Skeletal muscle tissue (tissue), 3 donors: ENCODE measurements at regions not wholly inside any gene's neighbourhood (a gene's known extent, or its start where the extent isn't known, plus 50 kb on each side); places are given as distances from the start of the nearest gene placed in this dataset.

ENCODE experiments used
- H3K27ac ChIP-seq: one replicate; pipeline ENCODE4 v1.7.0; 2013; ENCODE audit warnings: mild to moderate bottlenecking, low read depth, low read length, inconsistent platforms
- H3K27me3 ChIP-seq, 3 donors: one replicate each; pipeline ENCODE4 v1.7.0; 2013; ENCODE audit warnings: low read length in 3 of 3; ENCODE audit not compliant: control insufficient read depth in 3 of 3, insufficient read depth in 3 of 3
- H3K36me3 ChIP-seq, 3 donors: one replicate each; pipeline ENCODE4 v1.7.0; 2013; ENCODE audit warnings: low read length in 3 of 3; ENCODE audit not compliant: control insufficient read depth in 3 of 3, insufficient read depth in 3 of 3
- H3K4me1 ChIP-seq, 3 donors: one replicate each; pipeline ENCODE4 v1.7.0; 2013; ENCODE audit warnings: low read length in 3 of 3, mild to moderate bottlenecking in 3 of 3; ENCODE audit not compliant: control insufficient read depth in 3 of 3, insufficient read depth in 3 of 3
- H3K4me3 ChIP-seq, 3 donors: one replicate each; pipeline ENCODE4 v1.7.0; 2013; ENCODE audit warnings: low read length in 3 of 3
- H3K9ac ChIP-seq, 3 donors: one replicate each; pipeline ENCODE4 v1.7.0; 2013; ENCODE audit warnings: low read length in 3 of 3, mild to moderate bottlenecking in 3 of 3, moderate library complexity in 2 of 3, low read depth in 1 of 3
- H3K9me3 ChIP-seq, 3 donors: one replicate each; pipeline ENCODE4 v1.7.0; 2013; ENCODE audit warnings: low read length in 3 of 3; ENCODE audit not compliant: control insufficient read depth in 3 of 3
- donor health status: Osteomylitis.

DNA sequence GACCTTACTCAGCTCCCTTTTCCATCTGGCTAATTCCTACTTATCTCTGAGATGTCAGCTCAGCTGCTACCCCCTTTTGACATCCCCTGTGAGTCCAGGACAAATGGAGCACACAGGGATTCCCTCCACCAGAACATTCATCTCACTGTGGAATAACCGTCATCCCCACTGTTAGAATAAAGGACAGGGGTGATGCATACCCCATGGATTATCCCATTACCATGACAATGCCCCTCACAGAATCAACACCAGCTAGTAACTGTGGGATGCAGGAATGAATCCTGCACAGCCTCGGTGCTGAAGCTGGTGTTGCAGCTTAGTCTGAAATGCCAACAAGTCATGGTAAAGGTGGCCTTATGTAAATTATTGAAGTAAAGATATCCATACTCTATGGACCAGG is 624.8 kb upstream of the RAB6C start:
- Histone ChIP-seq H3K27me3 (no peaks in the 10 kb centered on the region), H3K36me3 (no peaks in the 10 kb centered on the region), H3K9ac (no peak overlapping the region), H3K4me1 (no peaks in the 10 kb centered on the region), H3K4me3 (no peak overlapping the region), H3K27ac (no peak overlapping the region), H3K9me3 (no peaks in the 10 kb centered on the region)

DNA sequence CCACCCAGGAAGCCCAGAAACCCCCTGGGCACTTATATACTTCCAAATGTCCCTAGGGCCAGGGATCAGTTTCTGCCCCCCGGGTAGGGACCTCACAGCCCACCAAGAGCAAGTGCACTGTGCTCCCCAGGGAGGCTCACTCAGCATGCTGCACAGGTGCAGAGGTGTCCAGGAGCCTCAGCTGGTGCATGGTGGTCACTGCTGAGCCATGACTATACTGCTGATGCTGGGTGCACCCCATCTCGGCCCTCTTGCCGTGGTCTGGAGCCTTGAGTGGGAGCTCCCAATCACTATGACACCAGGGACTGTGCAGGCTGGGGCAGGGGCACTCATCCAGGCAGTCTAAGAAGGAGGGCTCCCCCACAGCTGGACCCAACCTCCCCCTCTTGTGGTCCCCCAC is 617.8 kb upstream of the RAB6C start:
- Histone ChIP-seq H3K4me3 (no peak overlapping the region), H3K27ac (no peak overlapping the region), H3K9me3 (no peaks in the 10 kb centered on the region)

DNA sequence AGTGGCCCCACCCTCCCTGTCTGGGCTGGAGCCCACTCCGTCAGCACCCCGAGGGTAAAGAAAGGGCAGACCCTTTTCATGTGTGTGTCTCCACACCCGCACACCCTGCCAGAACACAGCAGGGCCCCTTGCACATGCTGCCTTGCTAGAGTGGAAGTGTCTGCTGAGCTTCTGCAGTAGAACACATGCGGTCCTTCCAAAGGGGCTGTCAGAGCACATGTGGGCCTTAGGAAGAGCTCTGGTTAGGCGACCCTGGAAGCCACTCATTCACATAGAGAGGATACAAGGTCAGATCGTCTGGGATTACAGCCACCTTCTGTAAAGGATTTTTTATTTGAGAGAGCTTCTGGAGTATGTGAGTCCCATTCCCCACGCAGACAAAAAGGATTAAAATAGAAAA is 613.2 kb upstream of the RAB6C start:
- Histone ChIP-seq H3K4me3 (no peak overlapping the region), H3K9ac (no peak overlapping the region), H3K27me3 (no peaks in the 10 kb centered on the region), H3K4me1 (no peaks in the 10 kb centered on the region), H3K36me3 (no peaks in the 10 kb centered on the region), H3K27ac (no peak overlapping the region), H3K9me3 (no peaks in the 10 kb centered on the region)

More for the DNA sequence above, 617.8 kb upstream of the RAB6C start:
- Histone ChIP-seq H3K4me1 (peaks cover 0 to 6% (median 4%) of the 10 kb centered on the region in 3 donors), H3K36me3 (no peaks in the 10 kb centered on the region), H3K27me3 (no peaks in the 10 kb centered on the region), H3K9ac (no peak overlapping the region)

DNA sequence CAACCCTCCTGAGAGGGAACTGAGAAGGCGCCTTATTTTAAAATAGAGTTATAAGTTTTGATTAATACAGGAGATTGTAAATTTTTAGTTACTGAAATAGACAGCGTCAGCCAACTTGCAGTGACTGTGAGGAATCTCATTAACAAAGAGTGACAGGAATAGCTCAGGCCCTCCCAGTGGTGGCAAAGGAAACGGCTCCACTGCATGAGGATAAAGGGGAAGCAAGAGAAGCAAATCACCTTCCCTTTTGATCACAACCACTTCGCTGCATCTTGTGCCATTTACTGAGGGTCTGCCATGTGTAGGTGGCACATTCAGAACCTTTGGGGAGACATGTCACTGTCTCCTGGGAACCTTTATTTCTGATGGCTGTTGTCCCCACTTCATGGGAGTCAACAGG is 612.4 kb upstream of the RAB6C start:
- H3K9me3 ChIP-seq, result no peaks in the 10 kb centered on the region
- H3K4me1 ChIP-seq, result no peaks in the 10 kb centered on the region
- no peak overlapping the region for H3K9ac ChIP-seq
- no peak overlapping the region for H3K4me3 ChIP-seq
- H3K27ac ChIP-seq, result no peak overlapping the region
- H3K27me3 ChIP-seq, result no peaks in the 10 kb centered on the region
- H3K36me3 ChIP-seq, result no peaks in the 10 kb centered on the region

DNA sequence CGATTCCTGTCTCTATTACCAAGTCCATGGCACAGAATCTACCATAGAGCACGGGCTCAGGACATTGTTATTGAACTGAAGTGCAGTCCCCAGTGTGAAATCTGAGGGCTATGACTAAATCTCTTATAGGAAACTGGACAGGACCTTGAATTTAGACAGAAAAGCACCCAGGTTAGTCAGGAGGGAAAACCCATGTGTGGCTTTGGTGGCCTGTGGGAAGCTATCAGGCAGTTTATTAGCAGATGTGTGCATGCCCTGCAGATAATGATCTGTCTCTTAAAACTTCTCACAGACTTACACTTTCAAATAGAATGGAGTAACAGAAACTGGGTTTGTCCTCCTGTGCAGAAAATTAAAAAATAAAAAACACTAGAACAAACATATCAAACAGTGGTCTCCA is 610.0 kb upstream of the RAB6C start:
- Histone ChIP-seq H3K27ac (no peak overlapping the region), H3K36me3 (no peaks in the 10 kb centered on the region), H3K9me3 (no peaks in the 10 kb centered on the region), H3K4me1 (no peaks in the 10 kb centered on the region), H3K9ac (no peak overlapping the region), H3K27me3 (no peaks in the 10 kb centered on the region), H3K4me3 (no peak overlapping the region)

DNA sequence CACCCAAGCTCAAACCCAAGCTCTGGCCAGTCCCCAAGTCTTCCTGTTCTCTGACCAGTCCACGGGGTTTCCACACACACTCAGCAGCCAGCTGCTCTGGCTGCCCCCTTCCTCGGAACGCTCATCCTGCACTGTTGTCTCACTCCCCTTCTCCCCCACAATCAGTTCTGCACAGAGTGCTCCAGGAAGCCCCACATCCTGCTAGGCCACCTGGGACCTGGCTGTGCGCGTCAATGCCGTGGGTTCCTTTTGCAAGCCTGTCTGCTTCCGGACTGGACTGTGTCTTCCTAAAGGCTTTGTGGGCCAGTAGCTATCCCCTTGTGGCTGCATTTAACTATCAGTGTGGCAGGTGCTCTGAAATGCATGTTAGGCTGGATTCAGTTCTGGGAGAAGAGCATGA is 605.0 kb upstream of the RAB6C start:
- no peak overlapping the region for H3K9ac ChIP-seq
- no peaks in the 10 kb centered on the region for H3K4me1 ChIP-seq
- H3K36me3 ChIP-seq, result no peaks in the 10 kb centered on the region
- H3K9me3 ChIP-seq, result no peaks in the 10 kb centered on the region
- H3K27ac ChIP-seq, result no peak overlapping the region
- no peaks in the 10 kb centered on the region for H3K27me3 ChIP-seq
- H3K4me3 ChIP-seq, result no peak overlapping the region

DNA sequence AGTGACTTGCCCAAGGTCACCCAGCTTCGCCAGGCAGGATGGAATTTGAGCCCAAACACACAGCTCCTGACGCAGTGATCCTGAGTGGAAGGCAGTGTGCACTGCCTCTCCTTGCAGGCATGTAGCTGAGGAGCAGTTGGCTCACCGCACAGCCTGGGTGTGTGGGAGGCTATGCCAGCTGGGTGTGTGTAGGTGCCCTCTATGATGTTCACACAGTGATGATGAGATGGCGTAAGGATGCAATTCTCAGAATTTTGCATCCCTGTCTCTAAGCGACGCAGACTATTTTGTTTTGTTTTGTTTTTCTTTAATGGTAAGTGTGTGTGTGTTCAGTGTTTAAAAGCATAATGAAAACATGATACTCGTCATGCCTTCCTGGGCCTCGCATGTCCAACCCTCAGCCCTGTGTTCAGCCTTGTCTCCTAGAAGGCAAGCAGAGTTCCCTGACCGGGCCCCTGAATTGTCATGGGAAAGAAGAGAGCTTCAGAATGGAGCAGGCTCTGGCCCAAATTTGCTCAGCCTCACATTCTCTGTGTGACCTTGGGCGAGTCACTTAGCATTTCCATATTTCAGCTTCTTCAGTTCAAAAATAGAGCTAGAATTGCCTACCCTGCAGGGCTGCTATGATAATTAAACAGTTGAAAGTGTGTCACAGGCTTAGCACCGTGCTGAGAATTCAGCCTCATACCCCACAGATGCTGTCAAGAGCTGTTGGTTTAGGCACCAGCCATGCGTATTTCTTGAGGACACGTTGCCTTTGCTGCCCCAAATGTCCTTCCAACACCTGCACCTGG is 603.6 kb upstream of the RAB6C start:
- Histone ChIP-seq H3K27ac (no peak overlapping the region), H3K4me1 (no peaks in the 10 kb centered on the region), H3K27me3 (no peaks in the 10 kb centered on the region)

DNA sequence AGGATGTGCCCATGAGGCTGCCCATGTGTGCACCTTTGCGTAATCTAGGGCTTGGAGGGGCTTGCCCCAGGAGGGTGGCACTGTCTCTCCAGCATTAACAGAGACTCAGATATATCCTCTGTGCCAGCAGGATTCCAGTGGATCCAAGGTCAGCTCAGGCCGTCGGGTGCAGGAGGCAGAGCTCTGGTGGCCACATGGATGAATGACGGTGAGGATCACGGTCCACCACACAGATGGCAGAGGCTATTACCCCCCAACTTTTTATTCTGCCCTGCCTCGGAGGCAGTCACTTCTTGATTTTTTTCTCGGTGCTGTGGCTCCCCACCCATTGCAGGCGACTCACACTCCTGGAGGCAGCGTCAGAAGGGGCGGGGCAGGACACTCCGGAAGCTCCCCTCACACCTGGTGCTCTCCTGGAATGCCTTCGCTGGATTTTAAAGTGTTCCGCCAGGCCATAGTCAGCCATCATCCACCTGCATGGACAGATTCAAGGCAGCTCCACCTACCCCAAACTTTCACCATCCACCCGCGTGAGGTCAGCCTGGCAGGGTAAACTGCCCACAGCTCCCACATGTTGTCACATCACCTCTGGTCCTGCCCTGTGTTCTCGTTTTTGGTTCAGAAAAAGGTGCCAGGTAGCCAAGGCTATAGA is 602.9 kb upstream of the RAB6C start:
- no peak overlapping the region for H3K4me3 ChIP-seq
- no peaks in the 10 kb centered on the region for H3K27me3 ChIP-seq
- H3K27ac ChIP-seq, result no peak overlapping the region
- H3K4me1 ChIP-seq, result no peaks in the 10 kb centered on the region
- no peaks in the 10 kb centered on the region for H3K9me3 ChIP-seq
- H3K36me3 ChIP-seq, result no peaks in the 10 kb centered on the region
- H3K9ac ChIP-seq, result no peak overlapping the region

More for the DNA sequence above, 603.6 kb upstream of the RAB6C start:
- H3K36me3 ChIP-seq, result no peaks in the 10 kb centered on the region
- no peak overlapping the region for H3K9ac ChIP-seq
- H3K9me3 ChIP-seq, result no peaks in the 10 kb centered on the region
- H3K4me3 ChIP-seq, result no peak overlapping the region

DNA sequence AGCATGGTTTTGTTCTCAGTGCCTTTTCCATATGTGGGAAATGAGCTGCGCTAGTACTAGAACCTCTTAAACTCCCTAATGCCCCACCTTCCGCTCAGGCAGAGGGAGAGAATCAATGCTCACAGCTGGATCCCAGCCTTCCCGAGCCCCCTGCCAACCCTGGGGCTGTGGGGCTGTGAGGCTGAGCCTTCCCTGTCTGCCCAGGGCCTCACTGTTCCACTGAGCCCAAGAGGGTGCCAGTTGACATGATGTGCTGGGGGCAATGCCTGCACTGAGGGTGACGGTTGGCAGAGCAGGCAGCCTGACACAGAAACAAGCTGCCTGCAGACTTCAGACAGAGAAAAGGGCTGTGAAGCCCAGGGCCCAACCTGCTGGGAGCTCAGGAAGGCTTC is 602.4 kb upstream of the RAB6C start:
- Histone ChIP-seq H3K4me1 (no peaks in the 10 kb centered on the region), H3K9me3 (no peaks in the 10 kb centered on the region), H3K4me3 (no peak overlapping the region), H3K27ac (no peak overlapping the region), H3K36me3 (no peaks in the 10 kb centered on the region), H3K9ac (no peak overlapping the region), H3K27me3 (no peaks in the 10 kb centered on the region)

DNA sequence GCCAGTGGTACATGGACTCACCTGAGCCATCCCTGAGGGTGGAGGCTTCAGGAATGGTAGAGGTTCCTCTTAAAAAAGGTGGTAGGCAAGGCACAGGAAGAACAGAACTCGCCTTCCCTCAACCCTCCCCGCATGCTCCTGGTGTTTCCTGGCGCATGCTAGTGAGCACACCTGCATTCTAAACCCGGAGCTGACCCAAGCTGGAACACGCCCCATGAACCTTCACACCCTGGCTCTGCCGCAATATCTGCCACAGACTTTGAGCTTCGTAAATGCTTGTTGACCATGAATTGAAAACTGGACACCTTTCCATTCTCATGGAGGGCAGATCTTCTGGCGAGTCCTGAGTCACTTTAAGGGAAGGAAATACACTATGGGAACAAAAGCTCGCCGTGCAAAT is 601.3 kb upstream of the RAB6C start:
- Histone ChIP-seq H3K27me3 (no peaks in the 10 kb centered on the region), H3K4me3 (no peak overlapping the region), H3K36me3 (no peaks in the 10 kb centered on the region), H3K9ac (no peak overlapping the region), H3K9me3 (no peaks in the 10 kb centered on the region), H3K27ac (no peak overlapping the region), H3K4me1 (no peaks in the 10 kb centered on the region)
